ENCODE measurements at regions not wholly inside any gene's neighbourhood (a gene's known extent, or its start where the extent isn't known, plus 50 kb on each side); places are given as distances from the start of the nearest gene placed in this dataset.

DNA sequence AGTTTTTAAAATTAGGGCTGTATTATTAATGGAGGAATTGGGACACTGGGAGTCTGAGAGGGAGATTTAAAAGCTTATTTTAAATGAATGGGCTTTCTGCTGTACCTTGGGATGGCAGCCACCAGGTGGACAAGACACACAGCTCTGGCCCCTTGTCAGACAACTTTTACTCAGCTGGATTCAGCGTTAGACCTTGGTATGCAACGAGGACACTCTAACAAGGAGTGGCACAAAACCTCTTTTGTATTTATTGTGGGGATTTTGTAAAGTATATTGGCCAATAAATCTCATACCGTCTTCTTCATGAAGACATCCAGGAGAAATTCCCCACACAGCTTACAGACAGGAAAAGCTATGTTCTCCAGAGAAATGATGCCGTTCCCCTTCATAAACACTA, 105.7 kb downstream of the LCA5 start:
- TF ChIP-seq POLR2AphosphoS5 (IDR thresholded peaks at IDR 0.05; ENCODE audit: low read depth): no peak
- TF ChIP-seq CTCF (IDR thresholded peaks at IDR 0.05; ENCODE audit: insufficient read depth, low read length): no peak
- TF ChIP-seq REST (IDR thresholded peaks at IDR 0.05; ENCODE audit: insufficient replicate concordance, low read depth): no peak

Measured in HL-60 (cell line).